ACC112 (cell line): ENCODE measurements at regions not wholly inside any gene's neighbourhood (a gene's known extent, or its start where the extent isn't known, plus 50 kb on each side); places are given as distances from the start of the nearest gene placed in this dataset.
"Not testable (repeated sequence)": the region's sequence is repeated elsewhere in the genome, so short reads cannot be mapped to it uniquely, and the experiment has no call there.

Experiments used
- H2AFZ ChIP-seq: fragments of 200-600 bp; sonication (generic); one replicate; pipeline ENCODE4 v1.6.0; 2017; ENCODE audit warnings: antibody characterized with exemption, low read length; ENCODE audit not compliant: unreplicated experiment
- H3K27ac ChIP-seq: fragments of 200-600 bp; sonication (generic); 2 replicates; pipeline ENCODE4 v1.5.1; 2014; ENCODE audit warnings: low read depth, mild to moderate bottlenecking, antibody characterized with exemption, low read length, moderate library complexity
- H3K27me3 ChIP-seq: fragments of 200-600 bp; sonication (generic); 2 replicates; pipeline ENCODE4 v1.6.1; 2014; ENCODE audit warnings: mild to moderate bottlenecking, antibody characterized with exemption, low read length, moderate library complexity, mixed read lengths; ENCODE audit not compliant: insufficient read depth
- H3K36me3 ChIP-seq: fragments of 200-600 bp; sonication (generic); 2 replicates; pipeline ENCODE4 v1.6.1; 2016; ENCODE audit warnings: mild to moderate bottlenecking, antibody characterized with exemption, low read length, moderate library complexity, mixed read lengths; ENCODE audit not compliant: insufficient read depth
- H3K4me1 ChIP-seq: fragments of 200-600 bp; sonication (generic); one replicate; pipeline ENCODE4 v1.6.1; 2016; ENCODE audit warnings: low read length, mixed read lengths; ENCODE audit not compliant: insufficient read depth, unreplicated experiment, control insufficient read depth
- H3K4me3 ChIP-seq: fragments of 200-600 bp; sonication (generic); 2 replicates; pipeline ENCODE4 v1.5.1; 2014; ENCODE audit warnings: mild to moderate bottlenecking, low read depth, low read length
- H3K79me2 ChIP-seq: fragments of 200-600 bp; sonication (generic); one replicate; pipeline ENCODE4 v1.6.0; 2016; ENCODE audit warnings: low read length; ENCODE audit not compliant: control insufficient read depth, unreplicated experiment, insufficient read depth

GRCh38 chr7:149584530-149584929 lies 86.9 kb upstream of the ZNF746 start:
- Histone ChIP-seq H3K79me2 (no peaks in the 10 kb centered on the region), H3K27ac (no peak overlapping the region), H3K36me3 (peaks cover 53% of the 10 kb centered on the region), H3K4me1 (no peaks in the 10 kb centered on the region), H2AFZ (no peak overlapping the region), H3K27me3 (no peaks in the 10 kb centered on the region), H3K4me3 (no peak overlapping the region)

DNA sequence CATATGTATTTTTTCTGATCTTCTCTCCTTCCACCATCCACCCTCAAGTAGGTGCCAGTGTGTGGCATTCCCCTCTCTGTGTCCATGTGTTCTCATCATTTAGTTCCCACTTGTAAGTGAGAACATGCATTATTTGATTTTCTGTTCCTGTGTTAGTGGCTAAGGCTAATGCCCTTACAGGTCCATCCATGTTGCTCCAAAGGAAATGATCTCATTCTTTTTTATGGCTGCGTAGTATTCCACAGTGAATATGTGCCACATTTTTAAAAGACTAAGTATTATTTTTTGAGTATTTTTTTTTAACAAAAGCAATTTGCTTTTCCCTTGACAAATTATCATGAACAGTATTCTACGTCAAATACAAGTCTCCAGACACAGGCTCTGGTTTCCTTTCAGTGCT lies 86.4 kb upstream of the ZNF746 start:
- Histone ChIP-seq H3K79me2 (no peaks in the 10 kb centered on the region), H3K36me3 (peaks cover 51% of the 10 kb centered on the region), H3K27ac (no peak overlapping the region), H3K4me3 (no peak overlapping the region), H2AFZ (no peak overlapping the region), H3K27me3 (no peaks in the 10 kb centered on the region), H3K4me1 (no peaks in the 10 kb centered on the region)

- Histone ChIP-seq H3K27ac (no peak overlapping the region), H2AFZ (no peak overlapping the region), H3K36me3 (peaks cover 31% of the 10 kb centered on the region), H3K27me3 (no peaks in the 10 kb centered on the region), H3K79me2 (no peaks in the 10 kb centered on the region), H3K4me1 (no peaks in the 10 kb centered on the region), H3K4me3 (no peak overlapping the region)
Observed at GRCh38 chr7:149580328-149580727, 82.7 kb upstream of the ZNF746 start.

- not testable (repeated sequence) for H3K27ac ChIP-seq, H3K79me2 ChIP-seq, H3K4me1 ChIP-seq, H3K4me3 ChIP-seq, H3K27me3 ChIP-seq, H2AFZ ChIP-seq
- H3K36me3 ChIP-seq = peaks cover 23% of the 10 kb centered on the region
Observed at GRCh38 chr7:149579365-149579764, 81.8 kb upstream of the ZNF746 start.

DNA sequence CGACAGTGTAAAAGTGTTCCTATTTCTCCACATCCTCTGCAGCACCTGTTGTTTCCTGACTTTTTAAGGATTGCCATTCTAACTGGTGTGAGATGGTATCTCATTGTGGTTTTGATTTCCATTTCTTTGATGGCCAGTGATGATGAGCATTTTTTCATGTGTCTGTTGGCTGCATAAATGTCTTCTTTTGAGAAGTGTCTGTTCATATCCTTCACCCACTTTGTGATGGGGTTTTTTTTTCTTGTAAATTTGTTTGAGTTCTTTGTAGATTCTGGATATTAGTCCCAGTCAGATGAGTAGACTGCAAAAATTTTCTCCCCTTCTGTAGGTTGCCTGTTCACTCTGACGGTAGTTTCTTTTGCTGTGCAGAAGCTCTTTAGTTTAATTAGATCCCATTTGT lies 76.8 kb upstream of the ZNF746 start:
- peaks cover 12% of the 10 kb centered on the region for H3K36me3 ChIP-seq
- H3K79me2 ChIP-seq, H3K27ac ChIP-seq, H2AFZ ChIP-seq, H3K27me3 ChIP-seq, H3K4me3 ChIP-seq, H3K4me1 ChIP-seq: not testable (repeated sequence)

GRCh38 chr7:149573519-149573918 lies 75.9 kb upstream of the ZNF746 start:
- Histone ChIP-seq H3K4me3 (no peak overlapping the region), H3K4me1 (no peaks in the 10 kb centered on the region), H2AFZ (no peak overlapping the region), H3K27me3 (no peaks in the 10 kb centered on the region), H3K36me3 (peaks cover 20% of the 10 kb centered on the region), H3K27ac (no peak overlapping the region), H3K79me2 (no peaks in the 10 kb centered on the region)

DNA sequence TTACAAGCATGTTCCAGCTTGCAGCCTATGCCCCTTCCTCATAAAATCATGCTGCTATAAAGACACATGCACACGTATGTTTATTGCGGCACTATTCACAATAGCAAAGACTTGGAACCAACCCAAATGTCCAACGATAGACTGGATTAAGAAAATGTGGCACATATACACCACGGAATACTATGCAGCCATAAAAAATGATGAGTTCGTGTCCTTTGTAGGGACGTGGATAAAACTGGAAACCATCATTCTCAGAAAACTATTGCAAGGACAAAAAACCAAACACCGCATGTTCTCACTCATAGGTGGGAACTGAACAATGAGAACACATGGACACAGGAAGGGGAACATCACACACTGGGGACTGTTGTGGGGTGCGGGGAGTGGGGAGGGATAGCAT lies 75.3 kb upstream of the ZNF746 start:
- not testable (repeated sequence) for H3K27ac ChIP-seq, H3K4me3 ChIP-seq

GRCh38 chr7:149570784-149571183 lies 73.2 kb upstream of the ZNF746 start:
- Histone ChIP-seq H3K27me3 (no peaks in the 10 kb centered on the region), H3K27ac (no peak overlapping the region), H3K4me1 (no peaks in the 10 kb centered on the region), H3K79me2 (no peaks in the 10 kb centered on the region), H3K36me3 (peaks cover 40% of the 10 kb centered on the region), H3K4me3 (no peak overlapping the region), H2AFZ (no peak overlapping the region)

More for the DNA sequence above, 75.3 kb upstream of the ZNF746 start:
- not testable (repeated sequence) for H2AFZ ChIP-seq, H3K27me3 ChIP-seq, H3K79me2 ChIP-seq, H3K4me1 ChIP-seq
- H3K36me3 ChIP-seq = peaks cover 25% of the 10 kb centered on the region

DNA sequence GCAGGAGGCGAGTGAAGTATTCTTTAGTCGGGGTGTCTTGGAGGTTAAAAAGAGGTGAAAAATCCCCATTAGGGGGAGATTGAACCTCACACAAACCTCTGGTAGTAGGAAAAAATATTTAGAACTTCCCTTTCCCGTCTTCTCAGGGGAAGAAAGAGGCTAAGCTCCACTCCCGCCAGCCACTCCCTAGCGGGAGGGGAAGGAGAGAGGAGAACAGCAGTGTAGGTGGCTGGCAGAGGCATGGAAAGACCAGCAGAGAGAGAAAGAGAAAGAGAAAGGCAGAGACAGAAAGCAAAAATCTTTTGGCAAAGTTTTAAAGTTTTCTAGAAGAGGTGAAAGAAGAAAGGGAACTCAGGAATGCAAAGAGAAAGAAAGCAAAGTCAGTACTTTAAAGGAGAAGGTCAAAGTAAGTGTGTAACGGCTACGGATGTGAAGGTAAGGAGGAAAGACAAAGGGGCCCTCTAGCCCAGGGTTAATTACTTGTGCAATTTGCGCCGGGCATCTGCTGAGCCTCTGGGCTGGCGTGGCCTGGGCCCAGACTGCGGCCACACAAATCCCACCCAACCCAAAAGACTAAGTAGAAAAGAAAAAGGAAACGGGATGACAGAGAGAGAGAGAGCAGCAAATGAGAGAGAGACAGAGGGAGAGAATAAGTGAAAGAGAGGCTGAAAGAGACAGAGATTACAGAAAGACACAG lies 72.3 kb upstream of the ZNF746 start:
- no peak overlapping the region for H3K27ac ChIP-seq
- no peak overlapping the region for H2AFZ ChIP-seq
- no peak overlapping the region for H3K4me3 ChIP-seq
- no peaks in the 10 kb centered on the region for H3K4me1 ChIP-seq
- peaks cover 43% of the 10 kb centered on the region for H3K36me3 ChIP-seq
- H3K27me3 ChIP-seq = no peaks in the 10 kb centered on the region
- no peaks in the 10 kb centered on the region for H3K79me2 ChIP-seq

- peaks cover 50% of the 10 kb centered on the region for H3K36me3 ChIP-seq
- no peak overlapping the region for H3K4me3 ChIP-seq
- H3K27ac ChIP-seq = no peak overlapping the region
- H3K4me1 ChIP-seq = no peaks in the 10 kb centered on the region
- H2AFZ ChIP-seq = no peak overlapping the region
- no peaks in the 10 kb centered on the region for H3K27me3 ChIP-seq
- H3K79me2 ChIP-seq = no peaks in the 10 kb centered on the region
Observed at GRCh38 chr7:149569025-149569725, 71.6 kb upstream of the ZNF746 start.

- H3K4me1 ChIP-seq = no peaks in the 10 kb centered on the region
- H3K27me3 ChIP-seq = no peaks in the 10 kb centered on the region
- H3K79me2 ChIP-seq = no peaks in the 10 kb centered on the region
- H3K27ac ChIP-seq = no peak overlapping the region
- no peak overlapping the region for H2AFZ ChIP-seq
- H3K4me3 ChIP-seq = no peak overlapping the region
- peaks cover 50% of the 10 kb centered on the region for H3K36me3 ChIP-seq
Observed at GRCh38 chr7:149568218-149568617, 70.6 kb upstream of the ZNF746 start.
